K562 (cell line): ENCODE measurements at regions not wholly inside any gene's neighbourhood (a gene's known extent, or its start where the extent isn't known, plus 50 kb on each side); places are given as distances from the start of the nearest gene placed in this dataset.

Experiments used
- ATAC-seq: fragments of 200-7000 bp; cut with Tn5 transposase; 3 replicates; pipeline ENCODE4 v1.9.1; 2020; ENCODE audit warnings: moderate library complexity
- BruUV-seq: library from RNA; stranded (reverse); fragments of 400-500 nt; replicated peaks from 2 replicates; lab custom pipeline; 2021; lab: Mats Ljungman, UMichigan
- CTCF ChIA-PET: fragments of 300-600 bp; formaldehyde crosslinking; extraction: SDS; loops from one replicate; lab custom pipeline; 2021; ENCODE audit warnings: low intra/inter-chr PET ratio; lab: Yijun Ruan, JAX
- POLR2A ChIA-PET: fragments of 300-600, 350-650 bp; sonication (Branson Sonifier 250); formaldehyde crosslinking; extraction: SDS; loops from one replicate; lab custom pipeline; 2021; ENCODE audit warnings: antibody characterized with exemption, inconsistent platforms; lab: Yijun Ruan, JAX
- DNase-seq, 4 experiments: peaks; one replicate each; pipeline versions ENCODE4 v3.0.0 to v3.0.0-alpha.2; 2011 to 2018; ENCODE audit warnings: low spot score in 3 of 4, mixed read lengths in 3 of 4; ENCODE audit errors: extremely low read depth in 1 of 4
- FAIRE-seq: peaks from 2 replicates; lab custom pipeline; 2011; peaks lifted over from hg19 to GRCh38; lab: Jason Lieb, UNC
- H2AFZ ChIP-seq: 2 replicates; pipeline ENCODE4 v1.6.0; 2011; ENCODE audit warnings: low read depth, low read length, control low read depth, inconsistent platforms
- H3K27ac ChIP-seq: fragments of 200-600 bp; 3 replicates; pipeline ENCODE4 v1.8.0; 2011; ENCODE audit warnings: low read depth, mild to moderate bottlenecking, control low read depth, inconsistent platforms, low read length, moderate library complexity, mixed read lengths; ENCODE audit errors: extremely low read depth
- H3K27me3 ChIP-seq, 2 experiments: fragments of 300-600 bp in 1 of 2; 2 replicates in 1 of 2; 3 replicates in 1 of 2; pipeline versions ENCODE4 v1.6.0 to v1.8.0; 2011; ENCODE audit warnings: inconsistent platforms in 2 of 2, low read length in 2 of 2, mild to moderate bottlenecking in 1 of 2, mixed read lengths in 1 of 2, moderate library complexity in 1 of 2; ENCODE audit not compliant: control insufficient read depth in 2 of 2, insufficient read depth in 2 of 2
- H3K36me3 ChIP-seq: fragments of 300-600 bp; 3 replicates; pipeline ENCODE4 v1.8.0; 2011; ENCODE audit warnings: mild to moderate bottlenecking, low read length, inconsistent platforms; ENCODE audit not compliant: control insufficient read depth, insufficient read depth
- H3K4me1 ChIP-seq, 2 experiments: fragments of 200-600 bp in 1 of 2; replicated peaks in 1 of 2; 2 replicates in 1 of 2; 3 replicates in 1 of 2; pipeline versions ENCODE4 v1.5.1 to v1.8.0; 2011; ENCODE audit warnings: inconsistent platforms in 2 of 2, low read length in 2 of 2, mild to moderate bottlenecking in 1 of 2, mixed read lengths in 1 of 2, moderate library complexity in 1 of 2; ENCODE audit not compliant: control insufficient read depth in 2 of 2, insufficient read depth in 2 of 2
- H3K4me2 ChIP-seq: 2 replicates; pipeline ENCODE4 v1.6.1; 2011; ENCODE audit warnings: low read length, control low read depth, inconsistent platforms, mixed read lengths; ENCODE audit not compliant: insufficient read depth
- H3K4me3 ChIP-seq: fragments of 200-600 bp; sonication (generic), shearing (Covaris generic); 2 replicates; pipeline ENCODE4 v1.5.1; 2016; ENCODE audit warnings: control low read depth, inconsistent platforms
- H3K79me2 ChIP-seq: fragments of 200-600 bp; 3 replicates; pipeline ENCODE4 v1.8.0; 2011; ENCODE audit warnings: low read length, inconsistent platforms; ENCODE audit not compliant: control insufficient read depth, insufficient read depth
- H3K9ac ChIP-seq, 2 experiments: 2 replicates each; pipeline versions ENCODE4 v1.6.0 to v1.6.1; 2011; ENCODE audit warnings: low read depth in 2 of 2, low read length in 2 of 2, control low read depth in 1 of 2, inconsistent platforms in 1 of 2, mild to moderate bottlenecking in 1 of 2, mixed read lengths in 1 of 2; ENCODE audit not compliant: insufficient read depth in 1 of 2
- H3K9me1 ChIP-seq: one replicate; pipeline ENCODE4 v1.6.0; 2011; ENCODE audit warnings: inconsistent platforms, mild to moderate bottlenecking, low read length, moderate library complexity; ENCODE audit not compliant: control insufficient read depth, insufficient read depth
- H3K9me3 ChIP-seq: replicated peaks from 2 replicates; pipeline ENCODE4 v1.5.1; 2011; ENCODE audit warnings: low read depth, low read length, inconsistent platforms; ENCODE audit not compliant: control insufficient read depth, insufficient read depth
- H4K20me1 ChIP-seq: replicated peaks from 2 replicates; pipeline ENCODE4 v1.6.1; 2011; ENCODE audit warnings: low read length, inconsistent platforms, mixed read lengths; ENCODE audit not compliant: control insufficient read depth, insufficient read depth
- CEBPB ChIP-seq: fragments of 450-650 bp; IDR thresholded peaks from 2 replicates; pipeline ENCODE4 v1.6.1; 2016; ENCODE audit warnings: missing genetic modification characterization, missing compliant biosample characterization
- CEBPG ChIP-seq, 3 experiments: fragments of 200-800 bp in 1 of 3; sonication (Bioruptor generic) in 1 of 3; sonication (generic) in 1 of 3; formaldehyde crosslinking in 1 of 3; IDR thresholded peaks in 2 of 3; conservative IDR thresholded peaks in 1 of 3; 2 replicates each; pipeline versions ENCODE4 v1.6.1 to v1.8.0; 2016 to 2022; ENCODE audit warnings: missing compliant biosample characterization in 2 of 3, missing genetic modification characterization in 2 of 3, mild to moderate bottlenecking in 1 of 3, missing genetic modification reagents in 1 of 3
- GATA2 ChIP-seq: sonication (generic); formaldehyde crosslinking; IDR thresholded peaks from 2 replicates; pipeline ENCODE4 v1.4.0; 2020; ENCODE audit warnings: mild to moderate bottlenecking, missing genetic modification reagents
- LCOR ChIP-seq: sonication (generic); formaldehyde crosslinking; IDR thresholded peaks from 2 replicates; pipeline ENCODE4 v1.8.0; 2022; ENCODE audit warnings: mild to moderate bottlenecking, missing genetic modification reagents
- NR2F6 ChIP-seq: fragments of 450-650 bp; formaldehyde crosslinking; IDR thresholded peaks from 2 replicates; pipeline ENCODE4 v1.4.0; 2020; ENCODE audit warnings: mild to moderate bottlenecking
- ZNF347 ChIP-seq: fragments of 450-650 bp; formaldehyde crosslinking; IDR thresholded peaks from 2 replicates; pipeline ENCODE4 v1.4.0; 2020; ENCODE audit warnings: low read depth, mild to moderate bottlenecking, moderate library complexity
- WGBS: fragments of 100-300 bp; shearing (Covaris generic); methylation state at CpG from one replicate; pipeline ENCODE4 v1.1.6; 2016; ENCODE audit warnings: low coverage, mixed read lengths; ENCODE audit not compliant: insufficient coverage; ENCODE audit errors: missing lambda C conversion rate; 5-methylcytosine and 5-hydroxymethylcytosine counted together
- in situ Hi-C: fragments of 300-500 bp; cut with MboI; formaldehyde crosslinking; loops from 4 replicates; pipeline ENCODE4 v1.15.0; 2018; ENCODE audit warnings: inconsistent platforms, mixed read lengths
- intact Hi-C: fragments of 100-400 bp; cut with micrococcal nuclease; formaldehyde crosslinking; loops from 2 replicates; pipeline ENCODE4 v1.14.2; 2022
- TF ChIP-seq, protein P1 (sequence below), 2 experiments: fragments of 450-650 bp; IDR thresholded peaks; 2 replicates each; pipeline ENCODE4 v1.6.1; 2016
- TF ChIP-seq, protein P2 (sequence below): sonication (generic); formaldehyde crosslinking; IDR thresholded peaks from 2 replicates; pipeline ENCODE4 v1.5.0; 2020; ENCODE audit warnings: missing genetic modification reagents
- TF ChIP-seq, protein P3 (sequence below), 2 experiments: IDR thresholded peaks; 2 replicates each; pipeline ENCODE4 v1.6.1; 2011; ENCODE audit warnings: borderline replicate concordance in 1 of 2, control low read depth in 1 of 2, low read depth in 1 of 2, low read length in 1 of 2, mild to moderate bottlenecking in 1 of 2, mixed read lengths in 1 of 2, moderate library complexity in 1 of 2; ENCODE audit not compliant: insufficient read depth in 1 of 2, insufficient read length in 1 of 2, poor library complexity in 1 of 2, severe bottlenecking in 1 of 2; ENCODE audit errors: extremely low read depth in 1 of 2

DNA sequence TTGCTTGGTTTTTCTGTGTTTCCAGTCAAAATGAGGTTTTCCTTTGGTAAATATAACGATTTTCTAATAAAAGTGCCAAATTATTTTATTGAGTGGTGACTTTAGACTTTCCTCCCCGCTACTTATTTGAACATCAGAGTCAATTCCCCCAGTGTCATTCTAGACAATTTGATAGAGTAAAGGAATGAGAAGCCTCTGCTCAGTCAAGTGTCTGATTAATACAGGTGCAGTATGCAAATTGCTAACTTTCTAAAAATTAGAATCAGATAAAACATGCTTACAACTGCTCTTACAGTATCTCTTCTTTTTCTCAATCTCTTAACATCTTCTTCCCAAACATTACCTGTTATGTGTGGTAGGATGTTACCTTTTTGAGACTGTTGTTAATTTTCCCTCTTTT, 148.7 kb downstream of the CD83 start:
- Histone ChIP-seq H3K9me1 (no peaks in the 10 kb centered on the region), H4K20me1 (no peaks in the 10 kb centered on the region), H3K4me3 (no peak overlapping the region), H3K27me3 (peaks cover 0 to 5% of the 10 kb centered on the region in 2 experiments; a peak in 2 of 5 replicates), H3K4me2 (no peak overlapping the region), H3K4me1 (peaks cover 0 to 8% of the 10 kb centered on the region in 2 experiments; a peak in 4 of 5 replicates), H3K36me3 (no peaks in the 10 kb centered on the region), H3K9ac (no peak overlapping the region), H2AFZ (no peak overlapping the region), H3K79me2 (no peaks in the 10 kb centered on the region), H3K27ac (no peak overlapping the region), H3K9me3 (no peaks in the 10 kb centered on the region; the same call in 1 of the 2 replicates)
- FAIRE-seq (no peak), ATAC-seq (no peak), DNase-seq (no peak)
- POLR2A ChIA-PET, result no interaction called here
- no TSS peak for BruUV-seq
- CTCF ChIA-PET, result no interaction called here
- in situ Hi-C loops (no loop called here), intact Hi-C loops (no loop called here)
- TF ChIP-seq, protein P1, sequence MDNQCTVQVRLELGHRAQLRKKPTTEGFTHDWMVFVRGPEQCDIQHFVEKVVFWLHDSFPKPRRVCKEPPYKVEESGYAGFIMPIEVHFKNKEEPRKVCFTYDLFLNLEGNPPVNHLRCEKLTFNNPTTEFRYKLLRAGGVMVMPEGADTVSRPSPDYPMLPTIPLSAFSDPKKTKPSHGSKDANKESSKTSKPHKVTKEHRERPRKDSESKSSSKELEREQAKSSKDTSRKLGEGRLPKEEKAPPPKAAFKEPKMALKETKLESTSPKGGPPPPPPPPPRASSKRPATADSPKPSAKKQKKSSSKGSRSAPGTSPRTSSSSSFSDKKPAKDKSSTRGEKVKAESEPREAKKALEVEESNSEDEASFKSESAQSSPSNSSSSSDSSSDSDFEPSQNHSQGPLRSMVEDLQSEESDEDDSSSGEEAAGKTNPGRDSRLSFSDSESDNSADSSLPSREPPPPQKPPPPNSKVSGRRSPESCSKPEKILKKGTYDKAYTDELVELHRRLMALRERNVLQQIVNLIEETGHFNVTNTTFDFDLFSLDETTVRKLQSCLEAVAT (IDR thresholded peaks at IDR 0.05), result no peak
- TF ChIP-seq NR2F6 (CRISPR knock-in tag), result no peak
- WGBS, result 13% methylated on average over 2 of the region's 2 CpGs

DNA sequence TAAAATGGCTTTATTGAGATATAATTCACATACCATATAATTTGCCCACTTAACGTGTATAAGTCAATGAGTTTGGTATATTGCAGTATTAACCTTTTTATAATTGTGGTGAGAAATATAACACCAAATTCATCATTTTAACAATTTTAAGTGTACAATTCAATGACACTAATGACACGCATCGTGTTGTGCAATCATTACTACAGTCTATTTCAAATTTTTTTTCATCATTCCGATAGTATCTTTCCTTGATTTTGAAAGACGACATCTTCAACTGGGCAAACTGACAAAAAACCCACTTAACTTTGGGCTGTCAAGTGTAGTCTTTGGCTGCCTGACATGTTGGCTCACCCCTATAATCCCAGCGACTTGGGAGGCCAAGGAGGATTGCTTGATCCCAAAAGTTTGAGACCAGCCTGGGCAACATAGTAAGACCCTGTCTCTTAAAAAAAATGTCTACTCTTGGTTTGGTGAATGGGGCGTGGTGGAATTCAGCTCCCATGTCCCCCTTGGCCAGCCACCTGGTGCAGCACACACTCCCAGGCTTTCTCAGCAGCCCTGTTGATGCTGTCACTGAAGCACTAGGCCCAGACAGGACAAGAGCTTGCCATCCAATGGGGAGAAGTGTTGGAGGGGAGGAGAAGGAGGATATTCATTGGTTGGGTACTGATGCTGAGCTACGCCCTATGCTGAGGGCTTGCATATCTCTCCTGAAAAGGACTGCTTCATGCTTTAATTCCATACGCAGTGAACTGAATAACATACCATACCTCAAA, 150.5 kb downstream of the CD83 start:
- in situ Hi-C loops (no loop called here), intact Hi-C loops (no loop called here)
- Histone ChIP-seq H2AFZ (no peak overlapping the region), H3K9ac (no peak overlapping the region), H3K27ac (no peak overlapping the region), H3K4me1 (peaks cover 5 to 8% of the 10 kb centered on the region in 2 experiments; a peak in 4 of 5 replicates), H4K20me1 (no peaks in the 10 kb centered on the region), H3K9me3 (peaks cover 6% of the 10 kb centered on the region), H3K27me3 (peaks cover 0 to 5% of the 10 kb centered on the region in 2 experiments; a peak in 2 of 5 replicates), H3K9me1 (no peaks in the 10 kb centered on the region), H3K4me3 (no peak overlapping the region), H3K4me2 (no peak overlapping the region), H3K36me3 (no peaks in the 10 kb centered on the region), H3K79me2 (no peaks in the 10 kb centered on the region)
- DNase-seq, result no peak
- WGBS, result 26% methylated on average over 9 of the region's 9 CpGs
- BruUV-seq, result no TSS peak
- POLR2A ChIA-PET, result interaction anchor here (0.6 kb wide), 1 partner anchor 92 kb away, joined by 4 read pairs; no protein-coding TSS in a partner anchor
- no peak for ATAC-seq
- CTCF ChIA-PET, result no interaction called here
- FAIRE-seq, result no peak
- TF ChIP-seq, protein P2, sequence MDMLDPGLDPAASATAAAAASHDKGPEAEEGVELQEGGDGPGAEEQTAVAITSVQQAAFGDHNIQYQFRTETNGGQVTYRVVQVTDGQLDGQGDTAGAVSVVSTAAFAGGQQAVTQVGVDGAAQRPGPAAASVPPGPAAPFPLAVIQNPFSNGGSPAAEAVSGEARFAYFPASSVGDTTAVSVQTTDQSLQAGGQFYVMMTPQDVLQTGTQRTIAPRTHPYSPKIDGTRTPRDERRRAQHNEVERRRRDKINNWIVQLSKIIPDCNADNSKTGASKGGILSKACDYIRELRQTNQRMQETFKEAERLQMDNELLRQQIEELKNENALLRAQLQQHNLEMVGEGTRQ (CRISPR knock-in tag), result no peak
- TF ChIP-seq GATA2 (CRISPR knock-in tag), result no peak
- no peak for TF ChIP-seq ZNF347 (CRISPR knock-in tag)
- no peak for TF ChIP-seq CEBPG (CRISPR knock-in tag; IDR thresholded peaks at IDR 0.05)
- peak; percentile 39 to 74; a peak in 3 of 4 replicates for TF ChIP-seq CEBPG (tag; conservative IDR thresholded peaks at IDR 0.05 in 1 of 2, IDR thresholded peaks at IDR 0.05 in 1 of 2)
- TF ChIP-seq, protein P3, sequence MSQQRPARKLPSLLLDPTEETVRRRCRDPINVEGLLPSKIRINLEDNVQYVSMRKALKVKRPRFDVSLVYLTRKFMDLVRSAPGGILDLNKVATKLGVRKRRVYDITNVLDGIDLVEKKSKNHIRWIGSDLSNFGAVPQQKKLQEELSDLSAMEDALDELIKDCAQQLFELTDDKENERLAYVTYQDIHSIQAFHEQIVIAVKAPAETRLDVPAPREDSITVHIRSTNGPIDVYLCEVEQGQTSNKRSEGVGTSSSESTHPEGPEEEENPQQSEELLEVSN (IDR thresholded peaks at IDR 0.05; ENCODE audit: borderline replicate concordance in 1 of 2, extremely low read depth in 1 of 2, insufficient read depth in 1 of 2, insufficient read length in 1 of 2, low read depth in 1 of 2, low read length in 1 of 2, poor library complexity in 1 of 2, severe bottlenecking in 1 of 2), result no peak
- TF ChIP-seq LCOR (CRISPR knock-in tag), result no peak
- TF ChIP-seq CEBPB (tag), result peak; percentile 82
